Upper lobe of left lung (tissue), 6 donors: ENCODE measurements at regions not wholly inside any gene's neighbourhood (a gene's known extent, or its start where the extent isn't known, plus 50 kb on each side); places are given as distances from the start of the nearest gene placed in this dataset.

Experiments used
- ATAC-seq, 2 donors: fragments of 200-7000 bp; cut with Tn5 transposase; one replicate each; pipeline ENCODE4 v1.9.1; 2022; ENCODE audit warnings: mild to moderate bottlenecking in 2 of 2, moderate library complexity in 2 of 2; ENCODE audit not compliant: low FRiP score in 2 of 2
- DNase-seq, 2 donors: peaks; one replicate each; pipeline ENCODE4 v3.0.0-alpha.2; 2019 to 2020
- H3K27ac ChIP-seq, 4 donors: fragments of 200-600 bp; sonication (generic); one replicate each; pipeline ENCODE4 v1.5.1; 2016 to 2019
- H3K27me3 ChIP-seq, 4 donors: fragments of 200-600 bp; sonication (generic); one replicate each; pipeline ENCODE4 v1.5.1; 2017 to 2019
- H3K36me3 ChIP-seq, 4 donors: fragments of 200-600 bp; sonication (generic); one replicate each; pipeline ENCODE4 v1.5.1; 2016 to 2019
- H3K4me1 ChIP-seq, 4 donors: fragments of 200-600 bp; sonication (generic); one replicate each; pipeline ENCODE4 v1.5.1; 2018 to 2019
- H3K4me3 ChIP-seq, 4 donors: fragments of 200-600 bp; sonication (generic); one replicate each; pipeline ENCODE4 v1.5.1; 2017 to 2019; ENCODE audit warnings: mild to moderate bottlenecking in 2 of 4, moderate library complexity in 1 of 4
- H3K9me3 ChIP-seq, 4 donors: fragments of 200-600 bp; sonication (generic); one replicate each; pipeline ENCODE4 v1.5.1; 2018 to 2019
- EP300 ChIP-seq, 4 donors: sonication (generic); formaldehyde crosslinking; IDR thresholded peaks; one replicate each; pipeline ENCODE4 v1.5.1; 2017; ENCODE audit warnings: antibody characterized with exemption in 4 of 4, control low read depth in 2 of 4
- POLR2A ChIP-seq, 4 donors: fragments of 450-650 bp; IDR thresholded peaks; one replicate each; pipeline ENCODE4 v1.5.1; 2016 to 2017; ENCODE audit warnings: antibody characterized with exemption in 4 of 4, mild to moderate bottlenecking in 2 of 4
- POLR2AphosphoS5 ChIP-seq, 2 donors: sonication (generic); formaldehyde crosslinking; IDR thresholded peaks; one replicate each; pipeline ENCODE4 v1.5.1; 2017; ENCODE audit warnings: antibody characterized with exemption in 2 of 2
- WGBS, 2 donors: methylation state at CpG; one replicate each; pipeline ENCODE4 v1.1.5; 2017 to 2018; 5-methylcytosine and 5-hydroxymethylcytosine counted together
- TF ChIP-seq, protein P1 (sequence below), 6 experiments: fragments of 450-650 bp in 4 of 6; fragments of 200-600 bp in 2 of 6; sonication (generic) in 2 of 6; IDR thresholded peaks; one replicate each; pipeline ENCODE4 v1.5.1; 2016 to 2019; ENCODE audit warnings: antibody characterized with exemption in 6 of 6
- donor health status: DM: no; HTN: no; CAD: no; lungs with moderate emphysema.
- donor health status: DM: no; HTN: yes; CAD: no; lungs with severe emphysema.

GRCh38 chr1:118272884-118273283, 87.9 kb upstream of the SPAG17 start:
- DNase-seq, result no peak
- Histone ChIP-seq H3K4me1 (no peaks in the 10 kb centered on the region), H3K9me3 (no peaks in the 10 kb centered on the region), H3K36me3 (no peaks in the 10 kb centered on the region), H3K27ac (no peak overlapping the region), H3K27me3 (no peaks in the 10 kb centered on the region), H3K4me3 (no peak overlapping the region)
- WGBS, 2 donors, result 64 to 74% methylated on average over 5 of the region's 5 CpGs
- ATAC-seq, result no peak
- TF ChIP-seq EP300 (IDR thresholded peaks at IDR 0.05) (no peak), POLR2AphosphoS5 (IDR thresholded peaks at IDR 0.05) (no peak), POLR2A (IDR thresholded peaks at IDR 0.05) (no peak)
- TF ChIP-seq, protein P1, sequence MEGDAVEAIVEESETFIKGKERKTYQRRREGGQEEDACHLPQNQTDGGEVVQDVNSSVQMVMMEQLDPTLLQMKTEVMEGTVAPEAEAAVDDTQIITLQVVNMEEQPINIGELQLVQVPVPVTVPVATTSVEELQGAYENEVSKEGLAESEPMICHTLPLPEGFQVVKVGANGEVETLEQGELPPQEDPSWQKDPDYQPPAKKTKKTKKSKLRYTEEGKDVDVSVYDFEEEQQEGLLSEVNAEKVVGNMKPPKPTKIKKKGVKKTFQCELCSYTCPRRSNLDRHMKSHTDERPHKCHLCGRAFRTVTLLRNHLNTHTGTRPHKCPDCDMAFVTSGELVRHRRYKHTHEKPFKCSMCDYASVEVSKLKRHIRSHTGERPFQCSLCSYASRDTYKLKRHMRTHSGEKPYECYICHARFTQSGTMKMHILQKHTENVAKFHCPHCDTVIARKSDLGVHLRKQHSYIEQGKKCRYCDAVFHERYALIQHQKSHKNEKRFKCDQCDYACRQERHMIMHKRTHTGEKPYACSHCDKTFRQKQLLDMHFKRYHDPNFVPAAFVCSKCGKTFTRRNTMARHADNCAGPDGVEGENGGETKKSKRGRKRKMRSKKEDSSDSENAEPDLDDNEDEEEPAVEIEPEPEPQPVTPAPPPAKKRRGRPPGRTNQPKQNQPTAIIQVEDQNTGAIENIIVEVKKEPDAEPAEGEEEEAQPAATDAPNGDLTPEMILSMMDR (IDR thresholded peaks at IDR 0.05), result no peak

- no peak for TF ChIP-seq POLR2AphosphoS5 (IDR thresholded peaks at IDR 0.05)
- TF ChIP-seq, protein P1 (IDR thresholded peaks at IDR 0.05), result no peak
- TF ChIP-seq POLR2A (IDR thresholded peaks at IDR 0.05), result no peak
- TF ChIP-seq EP300 (IDR thresholded peaks at IDR 0.05), result no peak
- ATAC-seq (no peak), DNase-seq (no peak)
- H3K9me3 ChIP-seq, result no peaks in the 10 kb centered on the region
- H3K4me3 ChIP-seq, result no peak overlapping the region
- no peaks in the 10 kb centered on the region for H3K27me3 ChIP-seq
- no peak overlapping the region for H3K27ac ChIP-seq
- 77 to 89% methylated on average over 3 of the region's 3 CpGs for WGBS, 2 donors
- H3K36me3 ChIP-seq, result no peaks in the 10 kb centered on the region
- no peaks in the 10 kb centered on the region for H3K4me1 ChIP-seq
These were observed 86.9 kb upstream of the SPAG17 start for GRCh38 chr1:118271883-118272282.

DNA sequence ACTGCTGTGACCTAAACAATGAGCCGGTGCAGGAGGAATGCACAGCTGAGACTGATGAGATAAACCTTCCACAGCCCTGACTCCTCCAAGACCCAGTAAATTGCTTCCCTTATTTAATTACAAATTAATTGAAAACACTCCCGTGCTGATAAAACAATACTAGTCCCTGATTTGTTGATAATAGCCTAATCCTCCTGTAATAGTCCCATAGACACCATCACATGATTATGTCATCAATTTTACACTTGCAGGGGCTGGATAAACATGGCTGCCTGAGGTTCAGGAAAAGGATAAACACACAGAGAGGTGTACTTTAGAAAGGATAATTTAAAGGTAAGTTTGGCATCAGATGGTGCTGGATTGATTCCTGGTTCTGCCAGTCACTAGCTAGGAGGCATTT, 84.6 kb upstream of the SPAG17 start:
- Histone ChIP-seq H3K27me3 (no peaks in the 10 kb centered on the region), H3K4me3 (no peak overlapping the region), H3K27ac (no peak overlapping the region), H3K4me1 (no peaks in the 10 kb centered on the region), H3K9me3 (no peaks in the 10 kb centered on the region), H3K36me3 (no peaks in the 10 kb centered on the region)
- WGBS, 2 donors, result 50 to 64% methylated on average over 2 of the region's 2 CpGs
- DNase-seq, result no peak
- ATAC-seq, result no peak
- TF ChIP-seq, protein P1 (IDR thresholded peaks at IDR 0.05), result no peak
- TF ChIP-seq POLR2A (IDR thresholded peaks at IDR 0.05), result no peak
- TF ChIP-seq EP300 (IDR thresholded peaks at IDR 0.05), result no peak
- TF ChIP-seq POLR2AphosphoS5 (IDR thresholded peaks at IDR 0.05), result no peak

DNA sequence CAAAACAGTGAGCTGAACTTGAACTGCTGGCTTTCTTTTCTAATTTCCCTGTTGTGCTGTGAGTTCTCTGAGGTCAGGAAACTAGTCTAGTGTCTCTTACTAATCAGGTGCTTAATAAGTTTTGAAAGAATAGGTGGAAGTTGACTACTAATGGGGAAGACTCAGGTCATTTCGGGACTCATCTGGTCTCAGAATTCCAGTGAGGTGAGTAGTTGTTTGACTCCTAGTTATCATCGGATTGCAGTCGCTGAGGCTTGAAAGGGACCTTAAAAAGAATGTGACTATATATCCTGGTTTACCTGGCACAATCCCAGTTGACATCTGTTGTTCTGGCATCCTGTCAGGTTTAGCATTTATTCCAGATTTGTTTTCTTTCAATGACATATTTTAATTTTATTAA, 81.4 kb upstream of the SPAG17 start:
- H3K4me1 ChIP-seq, result no peaks in the 10 kb centered on the region
- H3K4me3 ChIP-seq, result no peak overlapping the region
- H3K9me3 ChIP-seq, result no peaks in the 10 kb centered on the region
- 76 to 78% methylated on average over 3 of the region's 3 CpGs for WGBS, 2 donors
- H3K27me3 ChIP-seq, result no peaks in the 10 kb centered on the region
- no peak overlapping the region for H3K27ac ChIP-seq
- no peak for ATAC-seq
- TF ChIP-seq EP300 (IDR thresholded peaks at IDR 0.05) (no peak), POLR2A (IDR thresholded peaks at IDR 0.05) (no peak), POLR2AphosphoS5 (IDR thresholded peaks at IDR 0.05) (no peak)
- TF ChIP-seq, protein P1 (IDR thresholded peaks at IDR 0.05), result no peak
- no peaks in the 10 kb centered on the region for H3K36me3 ChIP-seq
- DNase-seq, result no peak

DNA sequence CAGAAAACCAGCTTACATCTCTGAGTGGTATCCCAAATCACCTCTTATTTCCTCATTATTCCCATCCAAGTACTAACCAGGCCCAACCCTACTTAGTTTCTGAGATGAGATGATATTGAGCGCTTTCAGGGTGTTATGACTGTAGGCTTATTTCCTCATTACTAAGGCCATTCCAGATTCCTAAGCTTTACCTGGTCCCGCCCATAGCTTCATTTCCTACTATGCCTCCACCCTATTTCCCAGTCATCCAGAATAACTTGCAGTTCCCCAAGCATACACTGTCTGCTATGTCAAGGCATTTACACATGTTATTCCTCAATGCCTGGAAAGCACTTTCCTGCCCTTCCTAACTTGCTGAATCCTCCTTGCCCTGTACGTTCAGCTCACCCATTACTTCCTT, 79.3 kb upstream of the SPAG17 start:
- TF ChIP-seq, protein P1 (IDR thresholded peaks at IDR 0.05), result no peak
- no peak for TF ChIP-seq POLR2A (IDR thresholded peaks at IDR 0.05)
- TF ChIP-seq POLR2AphosphoS5 (IDR thresholded peaks at IDR 0.05), result no peak
- TF ChIP-seq EP300 (IDR thresholded peaks at IDR 0.05), result no peak
- Histone ChIP-seq H3K4me1 (no peaks in the 10 kb centered on the region), H3K9me3 (no peaks in the 10 kb centered on the region), H3K27ac (no peak overlapping the region), H3K36me3 (no peaks in the 10 kb centered on the region), H3K27me3 (no peaks in the 10 kb centered on the region), H3K4me3 (no peak overlapping the region)
- 80 to 87% methylated on average over 3 of the region's 3 CpGs for WGBS, 2 donors
- ATAC-seq (no peak), DNase-seq (no peak)
